Fibroblast of lung (primary cell): ENCODE measurements at regions not wholly inside any gene's neighbourhood (a gene's known extent, or its start where the extent isn't known, plus 50 kb on each side); places are given as distances from the start of the nearest gene placed in this dataset.
A peak's percentile ranks its signal among the peaks of the same experiment; 100 is the strongest.

ENCODE experiments used
- DNase-seq, 2 donors: peaks; one replicate each; pipeline versions ENCODE4 v3.0.0 to v3.0.0-alpha.2; 2010; ENCODE audit warnings: low read depth in 2 of 2
- H2AFZ ChIP-seq: 2 replicates; pipeline ENCODE4 v1.5.1; 2012; ENCODE audit warnings: low read length, control low read depth, inconsistent platforms
- H3K27ac ChIP-seq: 2 replicates; pipeline ENCODE4 v1.5.1; 2011; ENCODE audit warnings: low read length, control low read depth; ENCODE audit not compliant: insufficient read depth
- H3K27me3 ChIP-seq: 2 replicates; pipeline ENCODE4 v1.5.1; 2011; ENCODE audit warnings: mild to moderate bottlenecking, low read length; ENCODE audit not compliant: control insufficient read depth, insufficient read depth
- H3K36me3 ChIP-seq: 2 replicates; pipeline ENCODE4 v1.5.1; 2011; ENCODE audit warnings: low read length; ENCODE audit not compliant: control insufficient read depth, insufficient read depth
- H3K4me1 ChIP-seq: 2 replicates; pipeline ENCODE4 v1.5.1; 2011; ENCODE audit warnings: low read length; ENCODE audit not compliant: control insufficient read depth, insufficient read depth; ENCODE audit errors: extremely low read depth
- H3K4me2 ChIP-seq: 2 replicates; pipeline ENCODE4 v1.5.1; 2011; ENCODE audit warnings: low read length, control low read depth; ENCODE audit not compliant: insufficient read depth; ENCODE audit errors: extremely low read depth
- H3K4me3 ChIP-seq, 4 experiments: fragments of 200-600 bp in 1 of 4; sonication (generic) in 1 of 4; replicated peaks in 1 of 4; 2 replicates each; pipeline ENCODE4 v1.5.1; 2011 to 2016; ENCODE audit warnings: low read length in 4 of 4, low read depth in 3 of 4, mild to moderate bottlenecking in 3 of 4, control low read depth in 2 of 4, inconsistent platforms in 1 of 4, mixed read lengths in 1 of 4; ENCODE audit not compliant: insufficient read depth in 1 of 4; ENCODE audit errors: control extremely low read depth in 1 of 4
- H3K79me2 ChIP-seq: 2 replicates; pipeline ENCODE4 v1.5.1; 2012; ENCODE audit warnings: mild to moderate bottlenecking, low read length, inconsistent platforms; ENCODE audit not compliant: control insufficient read depth, insufficient read depth
- H3K9ac ChIP-seq: 2 replicates; pipeline ENCODE4 v1.5.1; 2011; ENCODE audit warnings: mild to moderate bottlenecking, low read length, control low read depth; ENCODE audit not compliant: insufficient read depth
- H3K9me3 ChIP-seq: 2 replicates; pipeline ENCODE4 v1.5.1; 2012; ENCODE audit warnings: low read depth, low read length; ENCODE audit not compliant: control insufficient read depth, insufficient read depth
- H4K20me1 ChIP-seq: 2 replicates; pipeline ENCODE4 v1.5.1; 2011; ENCODE audit warnings: low read length; ENCODE audit not compliant: control insufficient read depth, insufficient read depth; ENCODE audit errors: extremely low read depth
- EZH2 ChIP-seq: IDR thresholded peaks from 2 replicates; pipeline ENCODE4 v1.5.1; 2012; ENCODE audit warnings: low read length, control low read depth, mild to moderate bottlenecking; ENCODE audit errors: missing control alignments
- TF ChIP-seq, protein P1 (sequence below), 2 donors: IDR thresholded peaks in 1 of 2; conservative IDR thresholded peaks in 1 of 2; 1 replicate in 1 of 2; 2 replicates in 1 of 2; pipeline ENCODE4 v1.5.1; 2011 to 2012; ENCODE audit warnings: low read length in 2 of 2, control low read depth in 1 of 2, inconsistent platforms in 1 of 2, low read depth in 1 of 2, mild to moderate bottlenecking in 1 of 2

DNA sequence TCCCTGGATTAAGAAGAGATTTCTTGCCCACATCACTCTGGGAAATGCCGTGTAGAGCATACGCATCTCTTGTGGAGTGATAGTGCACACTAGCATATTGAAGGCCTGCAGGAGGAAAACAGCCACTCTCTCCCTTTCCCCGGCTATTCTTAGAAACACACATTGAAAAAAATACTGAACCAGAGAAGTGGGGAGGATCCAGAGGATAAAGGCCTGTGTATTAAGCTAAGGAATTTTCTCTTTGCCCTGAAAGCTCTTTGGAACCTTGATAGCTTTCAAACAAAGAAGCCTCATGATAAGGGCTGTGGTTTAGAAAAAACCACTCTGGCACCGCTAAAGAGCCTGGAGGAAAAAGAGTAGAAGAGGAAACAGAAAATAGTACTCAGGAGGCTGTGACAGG is 386.1 kb upstream of the NBEA start:
- no peak overlapping the region for H3K4me2 ChIP-seq
- H3K27ac ChIP-seq: no peak overlapping the region
- TF ChIP-seq, protein P1, sequence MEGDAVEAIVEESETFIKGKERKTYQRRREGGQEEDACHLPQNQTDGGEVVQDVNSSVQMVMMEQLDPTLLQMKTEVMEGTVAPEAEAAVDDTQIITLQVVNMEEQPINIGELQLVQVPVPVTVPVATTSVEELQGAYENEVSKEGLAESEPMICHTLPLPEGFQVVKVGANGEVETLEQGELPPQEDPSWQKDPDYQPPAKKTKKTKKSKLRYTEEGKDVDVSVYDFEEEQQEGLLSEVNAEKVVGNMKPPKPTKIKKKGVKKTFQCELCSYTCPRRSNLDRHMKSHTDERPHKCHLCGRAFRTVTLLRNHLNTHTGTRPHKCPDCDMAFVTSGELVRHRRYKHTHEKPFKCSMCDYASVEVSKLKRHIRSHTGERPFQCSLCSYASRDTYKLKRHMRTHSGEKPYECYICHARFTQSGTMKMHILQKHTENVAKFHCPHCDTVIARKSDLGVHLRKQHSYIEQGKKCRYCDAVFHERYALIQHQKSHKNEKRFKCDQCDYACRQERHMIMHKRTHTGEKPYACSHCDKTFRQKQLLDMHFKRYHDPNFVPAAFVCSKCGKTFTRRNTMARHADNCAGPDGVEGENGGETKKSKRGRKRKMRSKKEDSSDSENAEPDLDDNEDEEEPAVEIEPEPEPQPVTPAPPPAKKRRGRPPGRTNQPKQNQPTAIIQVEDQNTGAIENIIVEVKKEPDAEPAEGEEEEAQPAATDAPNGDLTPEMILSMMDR (conservative IDR thresholded peaks at IDR 0.05 in 1 of 2, IDR thresholded peaks at IDR 0.05 in 1 of 2; ENCODE audit: low read depth in 1 of 2, low read length in 2 of 2): no peak
- no peak for TF ChIP-seq EZH2
- H3K4me3 ChIP-seq: no peak overlapping the region
- no peaks in the 10 kb centered on the region for H3K4me1 ChIP-seq
- no peaks in the 10 kb centered on the region for H3K36me3 ChIP-seq
- no peak overlapping the region for H3K9ac ChIP-seq
- DNase-seq: peak in 1 of 2 donors; percentile 24
- H4K20me1 ChIP-seq: no peaks in the 10 kb centered on the region
- no peaks in the 10 kb centered on the region for H3K9me3 ChIP-seq
- no peaks in the 10 kb centered on the region for H3K79me2 ChIP-seq
- no peak overlapping the region for H2AFZ ChIP-seq
- H3K27me3 ChIP-seq: no peaks in the 10 kb centered on the region

DNA sequence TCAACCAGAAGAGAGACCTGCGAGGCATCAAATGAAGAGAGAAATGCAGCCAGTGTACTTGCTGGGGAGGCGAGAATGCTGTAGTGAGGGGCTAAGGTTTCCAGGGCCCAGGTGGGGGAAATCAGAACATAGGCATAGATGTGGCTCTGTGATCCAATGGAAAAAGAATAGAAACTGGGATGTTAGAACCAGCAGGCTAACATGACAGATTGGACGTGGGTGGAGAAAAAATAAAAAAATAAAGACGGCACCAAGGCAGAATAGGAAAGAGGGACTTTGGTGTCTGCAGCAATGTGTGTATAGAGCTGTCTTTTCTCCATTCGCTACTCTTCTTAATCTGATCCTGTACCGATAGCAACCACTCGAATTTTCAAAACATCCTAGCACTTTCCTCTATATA is 381.0 kb upstream of the NBEA start:
- Histone ChIP-seq H3K27me3 (no peaks in the 10 kb centered on the region), H3K4me3 (no peak overlapping the region), H3K4me1 (no peaks in the 10 kb centered on the region), H3K27ac (no peak overlapping the region), H3K36me3 (no peaks in the 10 kb centered on the region), H3K9ac (no peak overlapping the region), H2AFZ (no peak overlapping the region), H3K79me2 (no peaks in the 10 kb centered on the region), H3K4me2 (no peak overlapping the region), H4K20me1 (no peaks in the 10 kb centered on the region), H3K9me3 (no peaks in the 10 kb centered on the region)
- no peak for DNase-seq
- TF ChIP-seq EZH2: no peak
- TF ChIP-seq, protein P1 (conservative IDR thresholded peaks at IDR 0.05 in 1 of 2, IDR thresholded peaks at IDR 0.05 in 1 of 2; ENCODE audit: low read depth in 1 of 2, low read length in 2 of 2): no peak

DNA sequence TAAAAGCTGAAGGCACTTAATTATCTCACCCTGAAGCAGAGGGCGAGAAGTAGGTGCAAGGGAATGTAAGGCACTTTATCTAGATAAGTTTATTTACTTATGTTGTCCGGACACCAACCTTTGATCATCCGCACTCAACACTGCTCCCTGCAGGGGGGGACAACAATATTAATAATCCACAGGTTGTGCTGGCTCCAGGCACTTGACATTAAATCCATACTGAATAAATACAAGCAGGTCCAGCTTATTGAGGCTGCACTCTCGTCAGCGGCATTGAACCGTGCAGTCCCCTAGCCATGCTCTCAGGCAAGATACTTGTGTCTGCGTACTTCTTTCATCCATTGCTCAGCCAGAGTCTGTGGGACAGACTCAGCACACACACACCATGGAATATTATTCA is 374.5 kb upstream of the NBEA start:
- Histone ChIP-seq H3K9me3 (no peaks in the 10 kb centered on the region), H3K4me2 (no peak overlapping the region), H3K27me3 (no peaks in the 10 kb centered on the region), H2AFZ (no peak overlapping the region), H3K36me3 (no peaks in the 10 kb centered on the region), H3K4me1 (no peaks in the 10 kb centered on the region), H4K20me1 (no peaks in the 10 kb centered on the region), H3K9ac (no peak overlapping the region), H3K79me2 (no peaks in the 10 kb centered on the region), H3K4me3 (no peak overlapping the region), H3K27ac (no peak overlapping the region)
- no peak for DNase-seq
- no peak for TF ChIP-seq EZH2
- TF ChIP-seq, protein P1 (conservative IDR thresholded peaks at IDR 0.05 in 1 of 2, IDR thresholded peaks at IDR 0.05 in 1 of 2; ENCODE audit: low read depth in 1 of 2, low read length in 2 of 2): no peak
